Mucosa of descending colon (tissue), 3 donors: ENCODE measurements at regions not wholly inside any gene's neighbourhood (a gene's known extent, or its start where the extent isn't known, plus 50 kb on each side); places are given as distances from the start of the nearest gene placed in this dataset.

Experiments
- ATAC-seq: fragments of 200-7000 bp; cut with Tn5 transposase; one replicate; pipeline ENCODE4 v1.9.1; 2020; ENCODE audit warnings: mild to moderate bottlenecking, moderate library complexity
- DNase-seq, 3 donors: peaks; one replicate each; pipeline ENCODE4 v3.0.0-alpha.2; 2020
- H3K36me3 ChIP-seq: fragments of 200-600 bp; one replicate; pipeline ENCODE4 v1.8.0; 2021; ENCODE audit warnings: low read depth, mild to moderate bottlenecking
- H3K4me1 ChIP-seq: fragments of 200-600 bp; one replicate; pipeline ENCODE4 v1.8.0; 2021; ENCODE audit warnings: low read depth, mild to moderate bottlenecking
- H3K4me3 ChIP-seq: fragments of 200-600 bp; one replicate; pipeline ENCODE4 v1.8.0; 2021; ENCODE audit warnings: mild to moderate bottlenecking
- H3K9me3 ChIP-seq: fragments of 200-600 bp; one replicate; pipeline ENCODE4 v1.8.0; 2021; ENCODE audit warnings: mild to moderate bottlenecking
- intact Hi-C, 2 donors: fragments of 100-400 bp; cut with DNase I in 1 of 2; cut with micrococcal nuclease in 1 of 2; formaldehyde crosslinking; loops; one replicate each; pipeline versions ENCODE4 v1.11.0 to v1.11.1; 2022; cut with DNase I, micrococcal nuclease
- TF ChIP-seq, protein P1 (sequence below): fragments of 200-600 bp; IDR thresholded peaks from one replicate; pipeline ENCODE4 v1.8.0; 2022; ENCODE audit warnings: antibody characterized with exemption, mild to moderate bottlenecking
- donor health status: DM: no; HTN: no; CAD: no; lungs with moderate emphysema.
- donor health status: DM: no; HTN: no; CAD: no.
- donor health status: DM: no; HTN: yes; CAD: no.

GRCh38 chr11:133733631-133734030, 111.7 kb downstream of the SPATA19 start:
- intact Hi-C loops: no loop called here
- no peak for ATAC-seq
- no peaks in the 10 kb centered on the region for H3K36me3 ChIP-seq

GRCh38 chr11:133732109-133732674, 113.1 kb downstream of the SPATA19 start:
- Histone ChIP-seq H3K9me3 (no peaks in the 10 kb centered on the region), H3K36me3 (no peaks in the 10 kb centered on the region), H3K4me3 (no peak overlapping the region), H3K4me1 (no peaks in the 10 kb centered on the region)
- ATAC-seq (no peak), DNase-seq (no peak)
- intact Hi-C loops: no loop called here
- TF ChIP-seq, protein P1, sequence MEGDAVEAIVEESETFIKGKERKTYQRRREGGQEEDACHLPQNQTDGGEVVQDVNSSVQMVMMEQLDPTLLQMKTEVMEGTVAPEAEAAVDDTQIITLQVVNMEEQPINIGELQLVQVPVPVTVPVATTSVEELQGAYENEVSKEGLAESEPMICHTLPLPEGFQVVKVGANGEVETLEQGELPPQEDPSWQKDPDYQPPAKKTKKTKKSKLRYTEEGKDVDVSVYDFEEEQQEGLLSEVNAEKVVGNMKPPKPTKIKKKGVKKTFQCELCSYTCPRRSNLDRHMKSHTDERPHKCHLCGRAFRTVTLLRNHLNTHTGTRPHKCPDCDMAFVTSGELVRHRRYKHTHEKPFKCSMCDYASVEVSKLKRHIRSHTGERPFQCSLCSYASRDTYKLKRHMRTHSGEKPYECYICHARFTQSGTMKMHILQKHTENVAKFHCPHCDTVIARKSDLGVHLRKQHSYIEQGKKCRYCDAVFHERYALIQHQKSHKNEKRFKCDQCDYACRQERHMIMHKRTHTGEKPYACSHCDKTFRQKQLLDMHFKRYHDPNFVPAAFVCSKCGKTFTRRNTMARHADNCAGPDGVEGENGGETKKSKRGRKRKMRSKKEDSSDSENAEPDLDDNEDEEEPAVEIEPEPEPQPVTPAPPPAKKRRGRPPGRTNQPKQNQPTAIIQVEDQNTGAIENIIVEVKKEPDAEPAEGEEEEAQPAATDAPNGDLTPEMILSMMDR: no peak

More at GRCh38 chr11:133733631-133734030, 111.7 kb downstream of the SPATA19 start:
- DNase-seq: no peak
- Histone ChIP-seq H3K9me3 (no peaks in the 10 kb centered on the region), H3K4me1 (no peaks in the 10 kb centered on the region), H3K4me3 (no peak overlapping the region)
- TF ChIP-seq, protein P1: no peak

DNA sequence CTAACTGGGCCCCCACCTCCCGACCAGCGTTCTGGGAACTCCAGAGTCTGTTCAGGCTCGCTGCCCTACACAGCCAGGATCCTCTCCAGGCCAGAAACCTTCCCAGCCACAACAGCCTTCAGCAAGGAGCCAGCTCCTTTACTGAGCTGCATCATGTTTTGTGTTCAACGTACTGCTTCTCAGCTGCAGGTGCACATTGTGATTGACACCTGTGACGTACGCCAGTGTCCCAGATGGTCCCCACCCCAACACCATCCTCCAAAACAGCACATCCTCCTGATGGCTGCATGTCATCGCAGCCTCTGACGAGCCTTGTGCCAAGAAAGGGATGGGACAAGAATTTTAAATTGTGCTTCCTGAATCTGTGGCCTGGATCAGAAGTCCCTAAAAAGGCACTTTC, 117.5 kb downstream of the SPATA19 start:
- no peak for ATAC-seq
- intact Hi-C loops: no loop called here
- TF ChIP-seq, protein P1: no peak
- Histone ChIP-seq H3K9me3 (no peaks in the 10 kb centered on the region), H3K4me1 (no peaks in the 10 kb centered on the region), H3K4me3 (no peak overlapping the region), H3K36me3 (no peaks in the 10 kb centered on the region)
- DNase-seq: no peak

GRCh38 chr11:133726542-133726941, 118.8 kb downstream of the SPATA19 start:
- Histone ChIP-seq H3K4me3 (no peak overlapping the region), H3K4me1 (no peaks in the 10 kb centered on the region), H3K36me3 (no peaks in the 10 kb centered on the region), H3K9me3 (no peaks in the 10 kb centered on the region)
- intact Hi-C loops: no loop called here
- ATAC-seq (no peak), DNase-seq (no peak)
- TF ChIP-seq, protein P1: no peak

- no peaks in the 10 kb centered on the region for H3K4me1 ChIP-seq
- TF ChIP-seq, protein P1: no peak
- ATAC-seq (no peak), DNase-seq (no peak)
- H3K4me3 ChIP-seq: no peak overlapping the region
- no peaks in the 10 kb centered on the region for H3K9me3 ChIP-seq
- no peaks in the 10 kb centered on the region for H3K36me3 ChIP-seq
- intact Hi-C loops: no loop called here
These were observed 121.2 kb downstream of the SPATA19 start for GRCh38 chr11:133724116-133724515.

DNA sequence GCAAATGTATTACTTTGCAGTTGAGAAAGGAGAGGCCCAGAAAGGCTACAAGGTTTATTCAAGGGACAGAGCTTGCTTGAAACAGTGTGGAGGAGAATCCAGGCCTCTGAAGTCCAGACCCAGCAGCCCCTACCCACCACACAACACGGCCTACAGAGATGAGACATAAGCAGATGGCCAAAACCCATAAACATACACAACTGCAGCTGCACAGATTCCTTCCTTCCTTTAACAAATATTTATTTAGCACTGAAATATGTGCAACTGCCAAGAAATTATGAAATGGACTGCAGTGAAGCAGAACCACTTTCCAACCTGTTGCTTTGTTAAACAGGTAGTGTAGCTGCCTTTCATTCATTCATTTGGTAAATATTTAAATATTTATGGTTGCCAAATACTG, 122.3 kb downstream of the SPATA19 start:
- no peak for ATAC-seq
- intact Hi-C loops: no loop called here

More for the DNA sequence above, 122.3 kb downstream of the SPATA19 start:
- TF ChIP-seq, protein P1: no peak
- no peak for DNase-seq
- H3K4me1 ChIP-seq: no peaks in the 10 kb centered on the region
- no peaks in the 10 kb centered on the region for H3K36me3 ChIP-seq
- no peak overlapping the region for H3K4me3 ChIP-seq
- H3K9me3 ChIP-seq: no peaks in the 10 kb centered on the region
